ENCODE measurements at regions not wholly inside any gene's neighbourhood (a gene's known extent, or its start where the extent isn't known, plus 50 kb on each side); places are given as distances from the start of the nearest gene placed in this dataset.

DNA sequence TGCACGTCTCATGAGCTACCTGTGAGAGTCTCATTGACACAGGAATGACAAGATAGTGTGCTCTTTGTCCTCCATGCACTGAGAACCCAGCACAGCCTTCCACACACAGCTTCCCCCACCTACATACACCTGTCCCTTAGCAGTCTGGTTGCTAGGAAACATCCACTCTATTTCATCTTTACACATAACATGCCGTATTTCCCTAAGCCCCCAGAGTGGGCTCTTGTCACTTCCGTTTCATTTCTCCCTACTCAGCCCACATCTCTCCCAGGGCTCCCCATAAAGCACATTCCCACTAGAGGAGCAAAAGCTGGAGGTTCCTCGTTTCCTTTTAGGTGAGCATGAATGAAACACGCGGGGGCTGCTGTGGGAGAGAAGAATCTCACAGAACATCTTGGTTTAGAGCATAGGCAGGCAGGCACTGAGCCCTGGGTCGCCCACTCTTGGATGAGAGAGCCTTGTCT is 137.1 kb downstream of the ETS2 start:
- TF ChIP-seq, protein P1, sequence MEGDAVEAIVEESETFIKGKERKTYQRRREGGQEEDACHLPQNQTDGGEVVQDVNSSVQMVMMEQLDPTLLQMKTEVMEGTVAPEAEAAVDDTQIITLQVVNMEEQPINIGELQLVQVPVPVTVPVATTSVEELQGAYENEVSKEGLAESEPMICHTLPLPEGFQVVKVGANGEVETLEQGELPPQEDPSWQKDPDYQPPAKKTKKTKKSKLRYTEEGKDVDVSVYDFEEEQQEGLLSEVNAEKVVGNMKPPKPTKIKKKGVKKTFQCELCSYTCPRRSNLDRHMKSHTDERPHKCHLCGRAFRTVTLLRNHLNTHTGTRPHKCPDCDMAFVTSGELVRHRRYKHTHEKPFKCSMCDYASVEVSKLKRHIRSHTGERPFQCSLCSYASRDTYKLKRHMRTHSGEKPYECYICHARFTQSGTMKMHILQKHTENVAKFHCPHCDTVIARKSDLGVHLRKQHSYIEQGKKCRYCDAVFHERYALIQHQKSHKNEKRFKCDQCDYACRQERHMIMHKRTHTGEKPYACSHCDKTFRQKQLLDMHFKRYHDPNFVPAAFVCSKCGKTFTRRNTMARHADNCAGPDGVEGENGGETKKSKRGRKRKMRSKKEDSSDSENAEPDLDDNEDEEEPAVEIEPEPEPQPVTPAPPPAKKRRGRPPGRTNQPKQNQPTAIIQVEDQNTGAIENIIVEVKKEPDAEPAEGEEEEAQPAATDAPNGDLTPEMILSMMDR (IDR thresholded peaks at IDR 0.05) = no peak
- no peak for TF ChIP-seq POLR2AphosphoS5 (IDR thresholded peaks at IDR 0.05)
- TF ChIP-seq POLR2A (IDR thresholded peaks at IDR 0.05) = no peak

Data from prostate gland (tissue), 2 donors.